ENCODE measurements at regions not wholly inside any gene's neighbourhood (a gene's known extent, or its start where the extent isn't known, plus 50 kb on each side); places are given as distances from the start of the nearest gene placed in this dataset.
"Not testable (repeated sequence)": the region's sequence is repeated elsewhere in the genome, so short reads cannot be mapped to it uniquely, and the experiment has no call there.

GRCh38 chr2:36287363-36288275 is 68.0 kb upstream of the CRIM1 start:
- no peak for ATAC-seq (ENCODE audit: low FRiP score)
- no peak for TF ChIP-seq CTCF (IDR thresholded peaks at IDR 0.05)
- DNase-seq (ENCODE audit: low spot score) = no peak

GRCh38 chr2:36279506-36279905 is 76.1 kb upstream of the CRIM1 start:
- not testable (repeated sequence) for ATAC-seq (ENCODE audit: low FRiP score); DNase-seq (ENCODE audit: low spot score)

GRCh38 chr2:36277881-36278523 is 77.6 kb upstream of the CRIM1 start:
- no peak for ATAC-seq (ENCODE audit: low FRiP score)
- TF ChIP-seq CTCF (IDR thresholded peaks at IDR 0.05) = no peak
- DNase-seq (ENCODE audit: low spot score) = no peak

GRCh38 chr2:36277146-36277808 is 78.3 kb upstream of the CRIM1 start:
- DNase-seq (ENCODE audit: low spot score) = no peak
- TF ChIP-seq CTCF (IDR thresholded peaks at IDR 0.05) = no peak
- no peak for ATAC-seq (ENCODE audit: low FRiP score)

GRCh38 chr2:36271266-36271665 is 84.3 kb upstream of the CRIM1 start:
- ATAC-seq (ENCODE audit: low FRiP score) = no peak
- no peak for DNase-seq (ENCODE audit: low spot score)
- no peak for TF ChIP-seq CTCF (IDR thresholded peaks at IDR 0.05)

- DNase-seq (ENCODE audit: low spot score) = no peak
- no peak for ATAC-seq (ENCODE audit: low FRiP score)
- TF ChIP-seq CTCF (IDR thresholded peaks at IDR 0.05) = no peak
These were observed 84.8 kb upstream of the CRIM1 start for GRCh38 chr2:36270758-36271157.

- no peak for DNase-seq (ENCODE audit: low spot score)
- no peak for TF ChIP-seq CTCF (IDR thresholded peaks at IDR 0.05)
- ATAC-seq (ENCODE audit: low FRiP score) = no peak
These were observed 88.4 kb upstream of the CRIM1 start for GRCh38 chr2:36267194-36267593.

Measured in omental fat pad (tissue), 3 donors.